RWPE1 (cell line): ENCODE measurements at regions not wholly inside any gene's neighbourhood (a gene's known extent, or its start where the extent isn't known, plus 50 kb on each side); places are given as distances from the start of the nearest gene placed in this dataset.

Experiments used
- CTCF ChIA-PET: fragments of 350-600 bp; sonication (Branson Sonifier 250); formaldehyde crosslinking; extraction: SDS; loops from one replicate; lab custom pipeline; 2021; lab: Yijun Ruan, JAX
- POLR2A ChIA-PET: fragments of 400-600 bp; formaldehyde crosslinking; extraction: SDS; loops from one replicate; lab custom pipeline; 2020; ENCODE audit warnings: antibody characterized with exemption; ENCODE audit not compliant: low non-redundant PET; lab: Yijun Ruan, JAX
- DNase-seq: peaks from one replicate; pipeline ENCODE4 v3.0.0; 2012; ENCODE audit warnings: low spot score
- H3K27ac ChIP-seq: fragments of 450-650 bp; 2 replicates; pipeline ENCODE4 v1.5.1; 2017
- TF ChIP-seq, protein P1 (sequence below): fragments of 450-650 bp; conservative IDR thresholded peaks from 2 replicates; pipeline ENCODE4 v1.5.1; 2017; ENCODE audit warnings: low read depth, mild to moderate bottlenecking

- peak overlapping the region; percentile 56 for H3K27ac ChIP-seq
- TF ChIP-seq, protein P1, sequence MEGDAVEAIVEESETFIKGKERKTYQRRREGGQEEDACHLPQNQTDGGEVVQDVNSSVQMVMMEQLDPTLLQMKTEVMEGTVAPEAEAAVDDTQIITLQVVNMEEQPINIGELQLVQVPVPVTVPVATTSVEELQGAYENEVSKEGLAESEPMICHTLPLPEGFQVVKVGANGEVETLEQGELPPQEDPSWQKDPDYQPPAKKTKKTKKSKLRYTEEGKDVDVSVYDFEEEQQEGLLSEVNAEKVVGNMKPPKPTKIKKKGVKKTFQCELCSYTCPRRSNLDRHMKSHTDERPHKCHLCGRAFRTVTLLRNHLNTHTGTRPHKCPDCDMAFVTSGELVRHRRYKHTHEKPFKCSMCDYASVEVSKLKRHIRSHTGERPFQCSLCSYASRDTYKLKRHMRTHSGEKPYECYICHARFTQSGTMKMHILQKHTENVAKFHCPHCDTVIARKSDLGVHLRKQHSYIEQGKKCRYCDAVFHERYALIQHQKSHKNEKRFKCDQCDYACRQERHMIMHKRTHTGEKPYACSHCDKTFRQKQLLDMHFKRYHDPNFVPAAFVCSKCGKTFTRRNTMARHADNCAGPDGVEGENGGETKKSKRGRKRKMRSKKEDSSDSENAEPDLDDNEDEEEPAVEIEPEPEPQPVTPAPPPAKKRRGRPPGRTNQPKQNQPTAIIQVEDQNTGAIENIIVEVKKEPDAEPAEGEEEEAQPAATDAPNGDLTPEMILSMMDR: no peak
- DNase-seq: no peak
- POLR2A ChIA-PET: interaction anchor here (0.5 kb wide), 1 partner anchor 23 kb away, joined by 5 read pairs; no protein-coding TSS in a partner anchor
- CTCF ChIA-PET: no interaction called here
Observed at GRCh38 chr17:72412650-72413076, 291.8 kb downstream of the SOX9 start.

DNA sequence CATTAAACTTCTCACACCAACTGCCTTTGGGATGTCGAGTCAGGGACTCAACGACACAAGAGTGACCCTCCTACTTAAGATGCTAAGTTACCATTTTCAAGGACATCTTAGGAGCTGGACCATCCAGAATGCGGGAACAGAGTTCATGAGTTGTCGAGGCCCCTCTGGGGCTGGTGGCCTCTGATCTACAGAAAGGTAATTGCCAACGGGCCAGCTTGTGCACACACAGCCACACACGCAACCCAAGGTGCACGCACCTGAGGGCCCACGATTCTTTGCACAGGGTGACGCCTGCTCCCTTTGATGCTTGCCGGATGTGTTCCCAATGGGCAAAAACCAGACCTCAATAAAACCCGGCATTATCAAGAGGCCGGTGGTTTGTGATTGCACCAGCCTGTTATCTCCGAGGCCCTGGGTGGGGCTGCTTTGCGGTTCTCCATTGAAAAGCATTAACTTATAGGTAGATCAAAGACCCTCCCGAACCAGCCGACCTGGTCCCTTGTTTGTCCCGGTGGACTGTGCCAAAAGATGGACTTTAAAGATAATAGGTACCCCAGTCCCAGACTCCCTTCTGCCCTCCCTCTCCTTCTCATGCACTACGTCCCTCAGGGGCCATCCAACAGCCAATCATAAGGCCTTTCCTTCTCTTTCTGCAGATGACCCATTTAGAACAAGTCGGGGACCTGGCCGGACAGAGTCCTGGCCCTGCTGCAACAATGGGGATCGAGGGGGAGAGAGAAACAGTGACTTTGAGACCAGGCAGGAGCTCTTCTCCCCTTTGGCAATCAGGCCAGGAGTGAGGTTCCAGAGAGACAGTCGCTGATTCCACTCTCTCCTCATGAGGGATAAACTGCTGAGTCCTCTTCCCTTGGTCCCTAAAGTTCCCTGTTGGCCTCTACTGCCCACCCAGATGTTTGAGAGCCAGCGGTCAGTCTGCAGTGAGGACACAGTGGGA, 292.5 kb downstream of the SOX9 start:
- ChIA-PET CTCF (no interaction called here), POLR2A (no interaction called here)
- TF ChIP-seq, protein P1: no peak
- no peak for DNase-seq
- peak overlapping the region; percentile 56 for H3K27ac ChIP-seq

DNA sequence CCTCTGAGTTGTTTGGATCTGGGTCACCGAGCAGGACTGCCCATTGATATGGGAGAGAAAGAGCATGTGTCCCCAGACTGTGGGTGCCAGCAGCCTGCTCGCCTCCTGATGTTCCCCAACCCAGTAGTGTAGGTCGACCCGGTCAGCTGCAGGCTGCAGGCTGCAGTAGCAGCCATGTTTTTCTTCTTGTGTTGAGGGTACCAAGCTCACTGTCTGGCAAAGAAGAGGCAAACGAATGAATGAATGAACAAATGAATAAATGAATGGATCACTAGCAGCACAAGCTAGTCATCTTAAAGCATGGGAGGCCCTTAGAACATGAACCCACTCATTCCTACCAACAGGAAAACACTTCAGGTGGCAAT, 293.2 kb downstream of the SOX9 start:
- POLR2A ChIA-PET: no interaction called here
- DNase-seq: no peak
- H3K27ac ChIP-seq: 0 out of 2 replicates have a peak overlapping the region, but pooled peaks have one; percentile 56
- TF ChIP-seq, protein P1: no peak
- CTCF ChIA-PET: no interaction called here

- ChIA-PET CTCF (no interaction called here), POLR2A (no interaction called here)
- DNase-seq: no peak
- TF ChIP-seq, protein P1: no peak
- peak overlapping the region; percentile 25; the same call in 1 of the 2 replicates for H3K27ac ChIP-seq
Observed at GRCh38 chr17:72414967-72415853, 294.4 kb downstream of the SOX9 start.

- H3K27ac ChIP-seq: peak overlapping the region; percentile 64
- DNase-seq: peak; percentile 96
- TF ChIP-seq, protein P1: no peak
- ChIA-PET CTCF (no interaction called here), POLR2A (no interaction called here)
Observed at GRCh38 chr17:72416054-72416675, 295.3 kb downstream of the SOX9 start.

- CTCF ChIA-PET: no interaction called here
- DNase-seq: no peak
- H3K27ac ChIP-seq: peak overlapping the region; percentile 64; the same call in 1 of the 2 replicates
- POLR2A ChIA-PET: no interaction called here
- TF ChIP-seq, protein P1: no peak
Observed at GRCh38 chr17:72416905-72417304, 296.1 kb downstream of the SOX9 start.
